MM.1S (cell line): ENCODE measurements at regions not wholly inside any gene's neighbourhood (a gene's known extent, or its start where the extent isn't known, plus 50 kb on each side); places are given as distances from the start of the nearest gene placed in this dataset.

Experiments
- DNase-seq: peaks from one replicate; pipeline ENCODE4 v3.0.0-alpha.2; 2015
- H2AFZ ChIP-seq: fragments of 300-600 bp; sonication (generic); 2 replicates; pipeline ENCODE4 v1.6.0; 2016; ENCODE audit warnings: antibody characterized with exemption, low read length
- H3F3A ChIP-seq: fragments of 300-600 bp; sonication (generic); 2 replicates; pipeline ENCODE4 v1.6.1; 2016; ENCODE audit warnings: mild to moderate bottlenecking, antibody characterized with exemption, low read length, moderate library complexity, mixed read lengths; ENCODE audit not compliant: insufficient read depth
- H3K27ac ChIP-seq: fragments of 300-600 bp; sonication (generic); 2 replicates; pipeline ENCODE4 v1.5.1; 2016; ENCODE audit warnings: mild to moderate bottlenecking, low read length
- H3K27me3 ChIP-seq: fragments of 300-600 bp; sonication (generic); replicated peaks from 2 replicates; pipeline ENCODE4 v1.6.0; 2016; ENCODE audit warnings: low read length; ENCODE audit not compliant: insufficient read depth
- H3K36me3 ChIP-seq: fragments of 300-600 bp; sonication (generic); replicated peaks from 2 replicates; pipeline ENCODE4 v1.6.1; 2016; ENCODE audit warnings: mild to moderate bottlenecking, low read length, mixed read lengths; ENCODE audit not compliant: insufficient read depth
- H3K4me1 ChIP-seq: fragments of 300-600 bp; sonication (generic); 2 replicates; pipeline ENCODE4 v1.6.1; 2016; ENCODE audit warnings: low read length, mixed read lengths
- H3K4me2 ChIP-seq: fragments of 300-600 bp; sonication (generic); 2 replicates; pipeline ENCODE4 v1.6.0; 2016; ENCODE audit warnings: low read depth, low read length
- H3K4me3 ChIP-seq: fragments of 300-600 bp; sonication (generic); 2 replicates; pipeline ENCODE4 v1.5.1; 2016; ENCODE audit warnings: low read length, mixed read lengths
- H3K79me2 ChIP-seq: fragments of 300-600 bp; sonication (generic); 2 replicates; pipeline ENCODE4 v1.6.1; 2016; ENCODE audit warnings: mixed run types, low read length, mixed read lengths
- H3K9ac ChIP-seq: fragments of 300-600 bp; sonication (generic); 2 replicates; pipeline ENCODE4 v1.6.1; 2016; ENCODE audit warnings: low read length, mixed read lengths
- H3K9me2 ChIP-seq: fragments of 300-600 bp; sonication (generic); replicated peaks from 2 replicates; pipeline ENCODE4 v1.6.1; 2016; ENCODE audit warnings: mild to moderate bottlenecking, low read length, mixed read lengths; ENCODE audit not compliant: insufficient read depth
- H3K9me3 ChIP-seq: fragments of 300-600 bp; sonication (generic); replicated peaks from 2 replicates; pipeline ENCODE4 v1.6.1; 2016; ENCODE audit warnings: mild to moderate bottlenecking, low read length, mixed read lengths; ENCODE audit not compliant: insufficient read depth
- H4K20me1 ChIP-seq: fragments of 300-600 bp; sonication (generic); 2 replicates; pipeline ENCODE4 v1.6.1; 2016; ENCODE audit warnings: mild to moderate bottlenecking, low read length, moderate library complexity, mixed read lengths; ENCODE audit not compliant: insufficient read depth
- CTCF ChIP-seq: fragments of 300-600 bp; sonication (generic); IDR thresholded peaks from 2 replicates; pipeline ENCODE4 v1.5.1; 2016; ENCODE audit warnings: antibody characterized with exemption, low read length, mixed read lengths
- EZH2 ChIP-seq: fragments of 300-600 bp; sonication (generic); optimal IDR thresholded peaks from 2 replicates; pipeline ENCODE3; 2017; ENCODE audit warnings: low read depth, mild to moderate bottlenecking, antibody characterized with exemption, low read length, mixed read lengths
- EZH2phosphoT487 ChIP-seq: fragments of 300-600 bp; sonication (generic); IDR thresholded peaks from 2 replicates; pipeline ENCODE4 v1.6.1; 2018; ENCODE audit warnings: antibody characterized with exemption, low read length

DNA sequence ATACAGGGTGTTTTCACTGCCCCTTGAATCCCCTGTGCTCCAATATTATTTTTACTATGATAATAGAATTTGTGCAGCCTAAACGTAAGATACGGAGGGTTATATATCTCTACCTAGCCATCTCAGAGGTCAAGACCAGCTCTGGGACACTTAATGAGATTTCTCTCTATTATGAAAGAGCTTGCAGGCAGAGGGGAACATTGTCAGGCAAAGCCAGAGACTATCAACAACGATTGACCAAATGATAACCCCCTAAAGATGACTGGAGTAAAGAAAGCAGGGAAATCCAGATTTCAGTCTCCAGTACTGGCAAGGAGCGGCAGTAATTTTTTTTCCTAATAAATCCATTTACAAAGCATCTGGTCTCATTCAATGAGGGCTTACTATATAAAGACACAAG lies 59.8 kb upstream of the LPAR1 start:
- Histone ChIP-seq H3K27ac (no peak overlapping the region), H3K9me3 (no peaks in the 10 kb centered on the region), H3K4me2 (no peak overlapping the region), H2AFZ (no peak overlapping the region), H3K4me3 (no peak overlapping the region), H3K4me1 (no peaks in the 10 kb centered on the region), H3K27me3 (no peaks in the 10 kb centered on the region), H4K20me1 (no peaks in the 10 kb centered on the region), H3K36me3 (no peaks in the 10 kb centered on the region), H3K9me2 (no peaks in the 10 kb centered on the region), H3F3A (no peaks in the 10 kb centered on the region), H3K79me2 (no peaks in the 10 kb centered on the region), H3K9ac (no peak overlapping the region)
- TF ChIP-seq CTCF (no peak), EZH2phosphoT487 (no peak), EZH2 (no peak)
- DNase-seq, result no peak

DNA sequence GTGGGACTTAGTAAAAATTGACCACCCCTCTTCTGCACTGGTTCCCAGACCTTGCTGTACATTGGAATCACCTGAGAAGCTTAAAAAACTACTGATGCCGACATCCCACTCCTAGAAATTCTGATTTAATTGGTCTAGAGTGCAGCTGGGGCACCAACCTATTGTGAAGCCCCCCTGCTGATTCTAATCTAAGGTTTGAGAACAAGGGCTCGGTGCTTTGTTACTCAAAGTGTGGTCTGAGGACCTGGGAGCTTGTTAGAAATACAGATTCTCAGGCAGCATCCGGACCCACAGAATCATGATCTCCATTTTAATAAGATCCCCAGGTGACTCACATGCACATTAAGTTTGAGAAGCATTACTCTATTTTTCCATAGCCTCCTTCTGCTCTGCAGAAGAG lies 57.8 kb upstream of the LPAR1 start:
- Histone ChIP-seq H3K4me1 (no peaks in the 10 kb centered on the region), H3K9me2 (no peaks in the 10 kb centered on the region), H3F3A (no peaks in the 10 kb centered on the region), H3K4me2 (no peak overlapping the region), H3K4me3 (no peak overlapping the region), H2AFZ (no peak overlapping the region), H3K79me2 (no peaks in the 10 kb centered on the region), H3K27me3 (no peaks in the 10 kb centered on the region), H3K9ac (no peak overlapping the region), H3K27ac (no peak overlapping the region), H4K20me1 (no peaks in the 10 kb centered on the region), H3K36me3 (no peaks in the 10 kb centered on the region), H3K9me3 (no peaks in the 10 kb centered on the region)
- TF ChIP-seq EZH2phosphoT487 (no peak), EZH2 (no peak), CTCF (no peak)
- DNase-seq, result no peak

GRCh38 chr9:111095441-111095840 lies 57.2 kb upstream of the LPAR1 start:
- Histone ChIP-seq H3K9ac (no peak overlapping the region), H3K9me3 (no peaks in the 10 kb centered on the region), H3F3A (no peaks in the 10 kb centered on the region), H3K79me2 (no peaks in the 10 kb centered on the region), H3K27me3 (no peaks in the 10 kb centered on the region), H4K20me1 (no peaks in the 10 kb centered on the region), H2AFZ (no peak overlapping the region), H3K4me2 (no peak overlapping the region), H3K9me2 (no peaks in the 10 kb centered on the region), H3K4me1 (no peaks in the 10 kb centered on the region), H3K27ac (no peak overlapping the region), H3K4me3 (no peak overlapping the region), H3K36me3 (no peaks in the 10 kb centered on the region)
- no peak for DNase-seq
- TF ChIP-seq CTCF (no peak), EZH2phosphoT487 (no peak)

DNA sequence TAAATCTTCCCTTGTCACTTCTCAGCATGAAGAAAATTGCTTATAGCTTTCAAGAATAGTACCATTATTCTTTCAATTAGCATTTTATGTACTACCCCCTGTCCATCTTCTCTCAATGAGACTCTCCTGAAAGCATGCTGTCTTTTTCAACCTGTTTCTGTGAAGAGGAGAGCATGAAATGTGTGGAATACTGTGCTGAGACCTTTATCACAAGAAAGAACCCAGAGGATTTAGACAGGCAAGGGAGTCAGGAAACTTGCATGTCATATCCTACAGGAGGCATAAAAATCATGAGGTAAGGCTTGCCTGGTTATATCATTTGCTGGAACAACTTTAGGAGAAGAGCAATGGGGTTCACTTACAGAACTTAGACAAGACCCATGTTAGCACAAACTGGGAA lies 56.7 kb upstream of the LPAR1 start:
- no peak overlapping the region for H3K4me2 ChIP-seq
- H3K27ac ChIP-seq, result no peak overlapping the region
- H3K9me2 ChIP-seq, result no peaks in the 10 kb centered on the region
- no peak for DNase-seq
- H3F3A ChIP-seq, result no peaks in the 10 kb centered on the region
- no peaks in the 10 kb centered on the region for H3K9me3 ChIP-seq
- no peaks in the 10 kb centered on the region for H4K20me1 ChIP-seq
- H3K27me3 ChIP-seq, result no peaks in the 10 kb centered on the region
- H3K36me3 ChIP-seq, result no peaks in the 10 kb centered on the region
- H3K4me3 ChIP-seq, result no peak overlapping the region
- H3K79me2 ChIP-seq, result no peaks in the 10 kb centered on the region
- no peak overlapping the region for H3K9ac ChIP-seq
- H2AFZ ChIP-seq, result no peak overlapping the region
- TF ChIP-seq CTCF, result no peak
- TF ChIP-seq EZH2, result no peak
- TF ChIP-seq EZH2phosphoT487, result no peak
- no peaks in the 10 kb centered on the region for H3K4me1 ChIP-seq
